ENCODE measurements at regions not wholly inside any gene's neighbourhood (a gene's known extent, or its start where the extent isn't known, plus 50 kb on each side); places are given as distances from the start of the nearest gene placed in this dataset.

DNA sequence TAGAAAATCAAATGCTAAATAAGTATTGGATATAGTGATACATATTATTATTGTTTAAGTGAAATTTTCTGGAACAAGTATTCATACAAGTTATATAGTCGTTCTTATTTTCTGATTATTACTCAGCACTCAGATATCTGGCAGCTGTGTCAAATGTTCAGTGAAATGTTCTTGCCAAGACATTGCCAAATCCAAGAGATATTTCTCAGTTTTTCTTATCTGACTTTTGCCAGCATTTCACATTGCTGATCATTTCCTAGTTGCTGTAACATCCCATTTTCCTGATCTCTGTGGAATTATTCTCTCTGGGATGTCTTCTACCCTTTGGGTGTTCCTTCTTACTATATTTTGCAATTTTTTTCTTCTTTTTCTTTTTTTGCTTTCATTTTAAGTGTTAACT, 262.3 kb downstream of the KIF2B start:
- Histone ChIP-seq H3K4me1 (ENCODE audit: control insufficient read depth in 2 of 2, insufficient read depth in 2 of 2, low read length in 2 of 2) (no peaks in the 10 kb centered on the region), H3K27ac (ENCODE audit: low read length in 2 of 2) (no peak overlapping the region), H3K9me3 (ENCODE audit: control extremely low read depth in 1 of 3, control insufficient read depth in 2 of 3, insufficient read depth in 1 of 3, low read length in 2 of 3) (peaks cover 0 to 11% (median 0%) of the 10 kb centered on the region in 3 donors), H2AFZ (ENCODE audit: insufficient read depth, low read depth, low read length, poor library complexity, severe bottlenecking) (no peak overlapping the region), H3K79me2 (ENCODE audit: control insufficient read depth, insufficient read depth, low read length) (no peaks in the 10 kb centered on the region), H3K9ac (ENCODE audit: low read length) (no peak overlapping the region), H3K4me3 (ENCODE audit: control extremely low read depth in 1 of 5, extremely low read depth in 1 of 5, insufficient read depth in 1 of 5, low read depth in 2 of 5, low read length in 4 of 5) (no peak overlapping the region), H3K36me3 (replicated peaks in 1 of 2; ENCODE audit: control extremely low read depth in 1 of 2, control insufficient read depth in 1 of 2, extremely low read depth in 1 of 2, insufficient read depth in 2 of 2, low read length in 1 of 2) (no peaks in the 10 kb centered on the region), H4K20me1 (ENCODE audit: control insufficient read depth, insufficient read depth, low read length, poor library complexity, severe bottlenecking) (no peaks in the 10 kb centered on the region), H3K27me3 (replicated peaks in 1 of 4; ENCODE audit: control extremely low read depth in 1 of 4, control insufficient read depth in 3 of 4, insufficient read depth in 4 of 4, low read length in 3 of 4) (no peaks in the 10 kb centered on the region), H3K4me2 (replicated peaks; ENCODE audit: low read depth, low read length, poor library complexity, severe bottlenecking) (no peak overlapping the region)
- ChIA-PET CTCF (no interaction called here), POLR2A (no interaction called here)
- DNase-seq (no peak), ATAC-seq (ENCODE audit: low read depth) (no peak)
- H3K27me3 Mint-ChIP-seq, result no peaks in the 10 kb centered on the region
- WGBS (ENCODE audit: insufficient coverage), result no CpG with 5 or more reads among the region's 1 CpG
- intact Hi-C loops (cut with micrococcal nuclease), result no loop called here
- no peaks in the 10 kb centered on the region for H3K4me1 Mint-ChIP-seq
- peaks cover 7% of the 10 kb centered on the region for H3K9me3 Mint-ChIP-seq (ENCODE audit: insufficient read depth)
- no peak overlapping the region for H3K27ac Mint-ChIP-seq
- TF ChIP-seq, protein P1, sequence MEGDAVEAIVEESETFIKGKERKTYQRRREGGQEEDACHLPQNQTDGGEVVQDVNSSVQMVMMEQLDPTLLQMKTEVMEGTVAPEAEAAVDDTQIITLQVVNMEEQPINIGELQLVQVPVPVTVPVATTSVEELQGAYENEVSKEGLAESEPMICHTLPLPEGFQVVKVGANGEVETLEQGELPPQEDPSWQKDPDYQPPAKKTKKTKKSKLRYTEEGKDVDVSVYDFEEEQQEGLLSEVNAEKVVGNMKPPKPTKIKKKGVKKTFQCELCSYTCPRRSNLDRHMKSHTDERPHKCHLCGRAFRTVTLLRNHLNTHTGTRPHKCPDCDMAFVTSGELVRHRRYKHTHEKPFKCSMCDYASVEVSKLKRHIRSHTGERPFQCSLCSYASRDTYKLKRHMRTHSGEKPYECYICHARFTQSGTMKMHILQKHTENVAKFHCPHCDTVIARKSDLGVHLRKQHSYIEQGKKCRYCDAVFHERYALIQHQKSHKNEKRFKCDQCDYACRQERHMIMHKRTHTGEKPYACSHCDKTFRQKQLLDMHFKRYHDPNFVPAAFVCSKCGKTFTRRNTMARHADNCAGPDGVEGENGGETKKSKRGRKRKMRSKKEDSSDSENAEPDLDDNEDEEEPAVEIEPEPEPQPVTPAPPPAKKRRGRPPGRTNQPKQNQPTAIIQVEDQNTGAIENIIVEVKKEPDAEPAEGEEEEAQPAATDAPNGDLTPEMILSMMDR (IDR thresholded peaks at IDR 0.05), result no peak
- TF ChIP-seq EZH2 (IDR thresholded peaks at IDR 0.05; ENCODE audit: borderline replicate concordance, insufficient read depth, low read depth, low read length, poor library complexity, severe bottlenecking), result no peak
- H3K4me3 Mint-ChIP-seq, result no peak overlapping the region

DNA sequence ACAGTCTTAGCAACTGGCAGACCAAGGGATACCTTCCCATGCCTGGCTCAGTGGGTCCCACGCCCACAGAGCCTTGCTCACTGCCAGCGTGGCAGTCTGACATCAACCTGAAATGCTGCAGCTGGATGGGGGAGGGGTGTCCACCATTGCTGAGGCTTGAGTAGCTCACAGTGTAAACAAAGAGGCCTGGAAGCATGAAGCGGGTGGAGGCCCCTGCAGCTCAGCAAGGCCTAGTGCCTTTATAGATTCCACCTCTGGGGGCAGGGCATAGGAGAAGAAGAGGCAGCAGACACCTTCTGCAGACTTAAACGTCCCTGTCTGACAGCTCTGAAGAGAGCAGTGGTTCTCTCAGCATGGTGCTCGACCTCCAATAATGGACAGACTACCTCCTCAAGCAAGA, 263.2 kb downstream of the KIF2B start:
- H3K36me3 ChIP-seq (replicated peaks in 1 of 2; ENCODE audit: control extremely low read depth in 1 of 2, control insufficient read depth in 1 of 2, extremely low read depth in 1 of 2, insufficient read depth in 2 of 2, low read length in 1 of 2), result no peaks in the 10 kb centered on the region
- no peak overlapping the region for H2AFZ ChIP-seq (ENCODE audit: insufficient read depth, low read depth, low read length, poor library complexity, severe bottlenecking)
- ChIA-PET POLR2A (no interaction called here), CTCF (no interaction called here)
- no peaks in the 10 kb centered on the region for H3K79me2 ChIP-seq (ENCODE audit: control insufficient read depth, insufficient read depth, low read length)
- DNase-seq (no peak), ATAC-seq (ENCODE audit: low read depth) (no peak)
- no peak overlapping the region for H3K4me2 ChIP-seq (replicated peaks; ENCODE audit: low read depth, low read length, poor library complexity, severe bottlenecking)
- no peaks in the 10 kb centered on the region for H3K4me1 Mint-ChIP-seq
- no peak overlapping the region for H3K27ac Mint-ChIP-seq
- H3K9ac ChIP-seq (ENCODE audit: low read length), result no peak overlapping the region
- no peak for TF ChIP-seq EZH2 (IDR thresholded peaks at IDR 0.05; ENCODE audit: borderline replicate concordance, insufficient read depth, low read depth, low read length, poor library complexity, severe bottlenecking)
- TF ChIP-seq, protein P1 (IDR thresholded peaks at IDR 0.05), result no peak
- peaks cover 9% of the 10 kb centered on the region for H3K9me3 Mint-ChIP-seq (ENCODE audit: insufficient read depth)
- no peaks in the 10 kb centered on the region for H4K20me1 ChIP-seq (ENCODE audit: control insufficient read depth, insufficient read depth, low read length, poor library complexity, severe bottlenecking)
- WGBS (ENCODE audit: insufficient coverage), result 61% methylated on average over 4 of the region's 5 CpGs
- H3K27me3 Mint-ChIP-seq, result no peaks in the 10 kb centered on the region
- peaks cover 0 to 11% (median 0%) of the 10 kb centered on the region in 3 donors for H3K9me3 ChIP-seq (ENCODE audit: control extremely low read depth in 1 of 3, control insufficient read depth in 2 of 3, insufficient read depth in 1 of 3, low read length in 2 of 3)
- no peaks in the 10 kb centered on the region for H3K4me1 ChIP-seq (ENCODE audit: control insufficient read depth in 2 of 2, insufficient read depth in 2 of 2, low read length in 2 of 2)
- no peak overlapping the region for H3K4me3 ChIP-seq (ENCODE audit: control extremely low read depth in 1 of 5, extremely low read depth in 1 of 5, insufficient read depth in 1 of 5, low read depth in 2 of 5, low read length in 4 of 5)
- H3K27ac ChIP-seq (ENCODE audit: low read length in 2 of 2), result no peak overlapping the region
- intact Hi-C loops (cut with micrococcal nuclease), result no loop called here
- no peaks in the 10 kb centered on the region for H3K27me3 ChIP-seq (replicated peaks in 1 of 4; ENCODE audit: control extremely low read depth in 1 of 4, control insufficient read depth in 3 of 4, insufficient read depth in 4 of 4, low read length in 3 of 4)
- H3K4me3 Mint-ChIP-seq, result no peak overlapping the region
